ENCODE measurements at regions not wholly inside any gene's neighbourhood (a gene's known extent, or its start where the extent isn't known, plus 50 kb on each side); places are given as distances from the start of the nearest gene placed in this dataset.

GRCh38 chr4:18103876-18104605 is 82.5 kb upstream of the LCORL start (continued):
- no peak for TF ChIP-seq ZNF580 (CRISPR knock-in tag; IDR thresholded peaks at IDR 0.05; ENCODE audit: borderline replicate concordance, low read depth)
- no peak for TF ChIP-seq FIP1L1 (IDR thresholded peaks at IDR 0.05; ENCODE audit: borderline replicate concordance, insufficient read depth, low read depth, low read length)
- TF ChIP-seq JUN (CRISPR knock-in tag; IDR thresholded peaks at IDR 0.05) = no peak
- no peak for TF ChIP-seq NPAS2 (CRISPR knock-in tag; IDR thresholded peaks at IDR 0.05; ENCODE audit: borderline replicate concordance)
- no peak for TF ChIP-seq ZNF576 (CRISPR knock-in tag; IDR thresholded peaks at IDR 0.05)

GRCh38 chr4:18100657-18101056 is 79.1 kb upstream of the LCORL start:
- Histone ChIP-seq H3K4me2 (ENCODE audit: low read depth, low read length) (no peak overlapping the region), H3K4me3 (replicated peaks in 1 of 3; ENCODE audit: insufficient read depth in 1 of 3, low read depth in 2 of 3, low read length in 3 of 3) (no peak overlapping the region), H4K20me1 (ENCODE audit: insufficient read depth, low read length) (no peaks in the 10 kb centered on the region), H2AFZ (ENCODE audit: low read length) (no peak overlapping the region), H3K36me3 (replicated peaks in 1 of 2; ENCODE audit: control insufficient read depth in 1 of 2, insufficient read depth in 2 of 2, low read length in 2 of 2) (no peaks in the 10 kb centered on the region), H3K4me1 (ENCODE audit: insufficient read depth, low read length) (no peaks in the 10 kb centered on the region), H3K27ac (ENCODE audit: extremely low read length, insufficient read depth, low read length) (no peak overlapping the region), H3K9me3 (ENCODE audit: low read length) (no peaks in the 10 kb centered on the region), H3K79me2 (ENCODE audit: insufficient read depth, low read length) (no peaks in the 10 kb centered on the region), H3K27me3 (ENCODE audit: control insufficient read depth in 1 of 2, insufficient read depth in 2 of 2, low read length in 2 of 2) (no peaks in the 10 kb centered on the region), H3K9ac (ENCODE audit: insufficient read depth, low read depth, low read length) (no peak overlapping the region)
- TF ChIP-seq ZNF792 (CRISPR knock-in tag; IDR thresholded peaks at IDR 0.05) (no peak), ZNF607 (CRISPR knock-in tag; IDR thresholded peaks at IDR 0.05; ENCODE audit: borderline replicate concordance) (no peak), ZNF749 (CRISPR knock-in tag; IDR thresholded peaks at IDR 0.05; ENCODE audit: borderline replicate concordance) (no peak), SMAD3 (CRISPR knock-in tag; IDR thresholded peaks at IDR 0.05) (no peak), GATAD2A (CRISPR knock-in tag; IDR thresholded peaks at IDR 0.05) (no peak), SALL1 (CRISPR knock-in tag; IDR thresholded peaks at IDR 0.05) (no peak), MBNL3 (CRISPR knock-in tag; conservative IDR thresholded peaks at IDR 0.05) (no peak), SIN3A (IDR thresholded peaks at IDR 0.05; ENCODE audit: borderline replicate concordance, low read depth, low read length) (no peak), ELF3 (CRISPR knock-in tag; IDR thresholded peaks at IDR 0.05) (no peak), REXO4 (CRISPR knock-in tag; IDR thresholded peaks at IDR 0.05; ENCODE audit: borderline replicate concordance) (no peak), ERF (CRISPR knock-in tag; IDR thresholded peaks at IDR 0.05) (no peak), SP5 (CRISPR knock-in tag; IDR thresholded peaks at IDR 0.05; ENCODE audit: borderline replicate concordance, low read depth) (no peak), MIXL1 (CRISPR knock-in tag; IDR thresholded peaks at IDR 0.05) (no peak), SP1 (IDR thresholded peaks at IDR 0.05) (no peak), SP1 (CRISPR knock-in tag; IDR thresholded peaks at IDR 0.05) (no peak), ZNF326 (CRISPR knock-in tag; IDR thresholded peaks at IDR 0.05; ENCODE audit: borderline replicate concordance) (no peak), ZNF605 (CRISPR knock-in tag; IDR thresholded peaks at IDR 0.05) (no peak), PHF21A (CRISPR knock-in tag; IDR thresholded peaks at IDR 0.05) (no peak)
- TF ChIP-seq, protein P1, sequence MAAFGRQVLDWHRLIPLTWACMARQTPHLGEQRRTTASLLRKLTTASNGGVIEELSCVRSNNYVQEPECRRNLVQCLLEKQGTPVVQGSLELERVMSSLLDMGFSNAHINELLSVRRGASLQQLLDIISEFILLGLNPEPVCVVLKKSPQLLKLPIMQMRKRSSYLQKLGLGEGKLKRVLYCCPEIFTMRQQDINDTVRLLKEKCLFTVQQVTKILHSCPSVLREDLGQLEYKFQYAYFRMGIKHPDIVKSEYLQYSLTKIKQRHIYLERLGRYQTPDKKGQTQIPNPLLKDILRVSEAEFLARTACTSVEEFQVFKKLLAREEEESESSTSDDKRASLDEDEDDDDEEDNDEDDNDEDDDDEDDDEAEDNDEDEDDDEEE (CRISPR knock-in tag; IDR thresholded peaks at IDR 0.05) = no peak
- BruUV-seq (replicated peaks) = no TSS peak
- ATAC-seq (no peak), DNase-seq (ENCODE audit: low spot score) (no peak), FAIRE-seq (no peak)
- WGBS (ENCODE audit: low lambda C conversion rate) = 0% methylated on average over 4 of the region's 4 CpGs
- in situ Hi-C loops (cut with HindIII; ENCODE audit: extremely low pct_ligation_motif_present, low pct_unique_long_range_greater_than_20kb) = no loop called here
- ChIA-PET POLR2A (no interaction called here), CTCF (ENCODE audit: low intra/inter-chr PET ratio, low total read pairs) (no interaction called here)
- intact Hi-C loops (cut with micrococcal nuclease; ENCODE audit: unreplicated experiment) = no loop called here

Data from HepG2 (cell line).